K562 (cell line): ENCODE measurements at regions not wholly inside any gene's neighbourhood (a gene's known extent, or its start where the extent isn't known, plus 50 kb on each side); places are given as distances from the start of the nearest gene placed in this dataset.

ENCODE experiments used
- ATAC-seq: fragments of 200-7000 bp; cut with Tn5 transposase; 3 replicates; pipeline ENCODE4 v1.9.1; 2020; ENCODE audit warnings: moderate library complexity
- BruUV-seq: library from RNA; stranded (reverse); fragments of 400-500 nt; replicated peaks from 2 replicates; lab custom pipeline; 2021; lab: Mats Ljungman, UMichigan
- CTCF ChIA-PET: fragments of 300-600 bp; formaldehyde crosslinking; extraction: SDS; loops from one replicate; lab custom pipeline; 2021; ENCODE audit warnings: low intra/inter-chr PET ratio; lab: Yijun Ruan, JAX
- POLR2A ChIA-PET: fragments of 300-600, 350-650 bp; sonication (Branson Sonifier 250); formaldehyde crosslinking; extraction: SDS; loops from one replicate; lab custom pipeline; 2021; ENCODE audit warnings: antibody characterized with exemption, inconsistent platforms; lab: Yijun Ruan, JAX
- DNase-seq, 4 experiments: peaks; one replicate each; pipeline versions ENCODE4 v3.0.0 to v3.0.0-alpha.2; 2011 to 2018; ENCODE audit warnings: low spot score in 3 of 4, mixed read lengths in 3 of 4; ENCODE audit errors: extremely low read depth in 1 of 4
- FAIRE-seq: peaks from 2 replicates; lab custom pipeline; 2011; peaks lifted over from hg19 to GRCh38; lab: Jason Lieb, UNC
- H2AFZ ChIP-seq: 2 replicates; pipeline ENCODE4 v1.6.0; 2011; ENCODE audit warnings: low read depth, low read length, control low read depth, inconsistent platforms
- H3K27ac ChIP-seq: fragments of 200-600 bp; 3 replicates; pipeline ENCODE4 v1.8.0; 2011; ENCODE audit warnings: low read depth, mild to moderate bottlenecking, control low read depth, inconsistent platforms, low read length, moderate library complexity, mixed read lengths; ENCODE audit errors: extremely low read depth
- H3K27me3 ChIP-seq, 2 experiments: fragments of 300-600 bp in 1 of 2; 2 replicates in 1 of 2; 3 replicates in 1 of 2; pipeline versions ENCODE4 v1.6.0 to v1.8.0; 2011; ENCODE audit warnings: inconsistent platforms in 2 of 2, low read length in 2 of 2, mild to moderate bottlenecking in 1 of 2, mixed read lengths in 1 of 2, moderate library complexity in 1 of 2; ENCODE audit not compliant: control insufficient read depth in 2 of 2, insufficient read depth in 2 of 2
- H3K36me3 ChIP-seq: fragments of 300-600 bp; 3 replicates; pipeline ENCODE4 v1.8.0; 2011; ENCODE audit warnings: mild to moderate bottlenecking, low read length, inconsistent platforms; ENCODE audit not compliant: control insufficient read depth, insufficient read depth
- H3K4me1 ChIP-seq, 2 experiments: fragments of 200-600 bp in 1 of 2; replicated peaks in 1 of 2; 2 replicates in 1 of 2; 3 replicates in 1 of 2; pipeline versions ENCODE4 v1.5.1 to v1.8.0; 2011; ENCODE audit warnings: inconsistent platforms in 2 of 2, low read length in 2 of 2, mild to moderate bottlenecking in 1 of 2, mixed read lengths in 1 of 2, moderate library complexity in 1 of 2; ENCODE audit not compliant: control insufficient read depth in 2 of 2, insufficient read depth in 2 of 2
- H3K4me2 ChIP-seq: 2 replicates; pipeline ENCODE4 v1.6.1; 2011; ENCODE audit warnings: low read length, control low read depth, inconsistent platforms, mixed read lengths; ENCODE audit not compliant: insufficient read depth
- H3K4me3 ChIP-seq: fragments of 200-600 bp; sonication (generic), shearing (Covaris generic); 2 replicates; pipeline ENCODE4 v1.5.1; 2016; ENCODE audit warnings: control low read depth, inconsistent platforms
- H3K79me2 ChIP-seq: fragments of 200-600 bp; 3 replicates; pipeline ENCODE4 v1.8.0; 2011; ENCODE audit warnings: low read length, inconsistent platforms; ENCODE audit not compliant: control insufficient read depth, insufficient read depth
- H3K9ac ChIP-seq, 2 experiments: 2 replicates each; pipeline versions ENCODE4 v1.6.0 to v1.6.1; 2011; ENCODE audit warnings: low read depth in 2 of 2, low read length in 2 of 2, control low read depth in 1 of 2, inconsistent platforms in 1 of 2, mild to moderate bottlenecking in 1 of 2, mixed read lengths in 1 of 2; ENCODE audit not compliant: insufficient read depth in 1 of 2
- H3K9me1 ChIP-seq: one replicate; pipeline ENCODE4 v1.6.0; 2011; ENCODE audit warnings: inconsistent platforms, mild to moderate bottlenecking, low read length, moderate library complexity; ENCODE audit not compliant: control insufficient read depth, insufficient read depth
- H3K9me3 ChIP-seq: replicated peaks from 2 replicates; pipeline ENCODE4 v1.5.1; 2011; ENCODE audit warnings: low read depth, low read length, inconsistent platforms; ENCODE audit not compliant: control insufficient read depth, insufficient read depth
- H4K20me1 ChIP-seq: replicated peaks from 2 replicates; pipeline ENCODE4 v1.6.1; 2011; ENCODE audit warnings: low read length, inconsistent platforms, mixed read lengths; ENCODE audit not compliant: control insufficient read depth, insufficient read depth
- CBFA2T3 ChIP-seq: fragments of 450-650 bp; IDR thresholded peaks from 2 replicates; pipeline ENCODE4 v1.6.1; 2017
- CSDE1 ChIP-seq, 2 experiments: fragments of 450-650 bp; IDR thresholded peaks; 2 replicates each; pipeline ENCODE4 v1.6.1; 2016; ENCODE audit warnings: mild to moderate bottlenecking in 1 of 2
- MAFK ChIP-seq: IDR thresholded peaks from 2 replicates; pipeline ENCODE4 v1.6.1; 2011; ENCODE audit warnings: low read length, improper control_type of control experiment
- MEF2D ChIP-seq: conservative IDR thresholded peaks from 2 replicates; pipeline ENCODE4 v1.6.1; 2016; ENCODE audit warnings: low read depth, missing genetic modification characterization, missing compliant biosample characterization
- POLR2G ChIP-seq: fragments of 200-400 bp; formaldehyde crosslinking; IDR thresholded peaks from 2 replicates; pipeline ENCODE4 v1.6.1; 2017; ENCODE audit warnings: low read depth, mild to moderate bottlenecking, antibody characterized with exemption, low read length, moderate library complexity
- SNRNP70 ChIP-seq: fragments of 200-400 bp; formaldehyde crosslinking; optimal IDR thresholded peaks from 2 replicates; pipeline ENCODE3; 2017; ENCODE audit warnings: low read depth, low read length
- TRIM28 ChIP-seq: fragments of 450-650 bp; IDR thresholded peaks from 2 replicates; pipeline ENCODE4 v1.6.1; 2017
- ZNF224 ChIP-seq: sonication (generic); formaldehyde crosslinking; IDR thresholded peaks from 2 replicates; pipeline ENCODE4 v1.8.0; 2022; ENCODE audit warnings: mild to moderate bottlenecking, missing genetic modification reagents
- ZNF263 ChIP-seq: sonication (generic); formaldehyde crosslinking; IDR thresholded peaks from 2 replicates; pipeline ENCODE4 v1.8.0; 2022; ENCODE audit warnings: mild to moderate bottlenecking, missing genetic modification reagents, borderline replicate concordance
- ZNF282 ChIP-seq: sonication (generic); formaldehyde crosslinking; IDR thresholded peaks from 2 replicates; pipeline ENCODE4 v1.8.1; 2023; ENCODE audit warnings: missing genetic modification reagents
- ZNF507 ChIP-seq: conservative IDR thresholded peaks from 2 replicates; pipeline ENCODE4 v1.6.1; 2017; ENCODE audit warnings: missing genetic modification characterization, missing compliant biosample characterization
- ZNF785 ChIP-seq: fragments of 250-450 bp; sonication (Bioruptor Pico); IDR thresholded peaks from 2 replicates; pipeline ENCODE4 v1.4.0; 2020; ENCODE audit warnings: mild to moderate bottlenecking
- WGBS: fragments of 100-300 bp; shearing (Covaris generic); methylation state at CpG from one replicate; pipeline ENCODE4 v1.1.6; 2016; ENCODE audit warnings: low coverage, mixed read lengths; ENCODE audit not compliant: insufficient coverage; ENCODE audit errors: missing lambda C conversion rate; 5-methylcytosine and 5-hydroxymethylcytosine counted together
- in situ Hi-C: fragments of 300-500 bp; cut with MboI; formaldehyde crosslinking; loops from 4 replicates; pipeline ENCODE4 v1.15.0; 2018; ENCODE audit warnings: inconsistent platforms, mixed read lengths
- intact Hi-C: fragments of 100-400 bp; cut with micrococcal nuclease; formaldehyde crosslinking; loops from 2 replicates; pipeline ENCODE4 v1.14.2; 2022
- TF ChIP-seq, protein P1 (sequence below): fragments of 250-450 bp; sonication (Bioruptor Pico); IDR thresholded peaks from 2 replicates; pipeline ENCODE4 v1.5.0; 2021
- TF ChIP-seq, protein P2 (sequence below): fragments of 450-650 bp; IDR thresholded peaks from 2 replicates; pipeline ENCODE4 v1.6.1; 2016; ENCODE audit warnings: antibody characterized with exemption
- TF ChIP-seq, protein P3 (sequence below): fragments of 250-450 bp; sonication (Bioruptor Pico); IDR thresholded peaks from 2 replicates; pipeline ENCODE4 v1.9.0; 2021; ENCODE audit warnings: mild to moderate bottlenecking

DNA sequence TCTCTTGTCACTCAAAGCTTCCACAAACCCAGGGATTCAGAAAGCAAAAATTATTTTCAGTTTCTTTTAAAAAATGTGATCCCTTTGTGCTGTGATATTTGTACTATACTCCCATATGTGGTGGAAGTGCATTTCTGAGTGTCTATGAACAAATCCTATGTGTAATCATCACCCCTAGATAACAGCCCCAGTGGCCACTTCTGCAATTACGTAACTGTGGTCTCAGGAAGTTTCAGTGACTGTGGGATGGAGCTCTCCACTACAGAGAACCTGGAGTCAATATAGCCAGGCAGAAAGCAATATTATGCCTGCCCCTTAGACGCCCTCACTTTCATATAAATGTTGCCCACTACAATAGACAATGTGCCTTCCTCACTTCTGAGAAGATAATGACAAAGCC, 1101.7 kb upstream of the GHITM start:
- H3K9me1 ChIP-seq = no peaks in the 10 kb centered on the region
- H3K27ac ChIP-seq = no peak overlapping the region
- no peak for TF ChIP-seq SNRNP70
- no peak for TF ChIP-seq CSDE1 (IDR thresholded peaks at IDR 0.05)
- no peak for TF ChIP-seq MAFK
- TF ChIP-seq TRIM28 = no peak
- TF ChIP-seq ZNF282 = no peak
- H3K4me2 ChIP-seq = no peak overlapping the region
- H3K4me3 ChIP-seq = no peak overlapping the region
- no peaks in the 10 kb centered on the region for H3K4me1 ChIP-seq
- no TSS peak for BruUV-seq
- H2AFZ ChIP-seq = no peak overlapping the region
- FAIRE-seq = no peak
- ATAC-seq = no peak
- no peaks in the 10 kb centered on the region for H4K20me1 ChIP-seq
- H3K9me3 ChIP-seq = no peaks in the 10 kb centered on the region
- 0% methylated on average over 2 of the region's 2 CpGs for WGBS
- no peaks in the 10 kb centered on the region for H3K79me2 ChIP-seq
- CTCF ChIA-PET = no interaction called here
- DNase-seq = no peak
- POLR2A ChIA-PET = no interaction called here
- intact Hi-C loops = no loop called here
- no peak overlapping the region for H3K9ac ChIP-seq
- no peaks in the 10 kb centered on the region for H3K27me3 ChIP-seq
- H3K36me3 ChIP-seq = no peaks in the 10 kb centered on the region
- in situ Hi-C loops = no loop called here

DNA sequence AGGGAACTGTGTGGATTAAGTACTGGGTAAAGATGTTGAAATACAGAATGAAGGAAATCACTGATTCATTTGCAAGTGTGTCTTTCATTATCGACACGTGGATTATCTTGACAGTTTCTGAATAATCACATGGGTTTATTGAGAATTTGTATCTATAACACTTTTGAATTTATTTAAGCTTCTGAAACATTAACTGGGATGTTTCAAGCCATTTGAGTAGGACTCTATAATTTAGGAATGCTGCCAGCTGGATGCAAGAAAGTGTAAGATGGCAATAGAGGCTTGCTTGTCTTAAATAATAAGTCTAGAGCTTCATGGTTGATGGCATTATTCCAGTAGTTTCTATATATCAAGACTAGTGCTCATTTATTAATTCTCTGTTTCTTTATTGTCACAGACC, 1100.7 kb upstream of the GHITM start:
- Histone ChIP-seq H3K4me2 (no peak overlapping the region), H3K79me2 (no peaks in the 10 kb centered on the region), H3K9me1 (no peaks in the 10 kb centered on the region), H3K36me3 (no peaks in the 10 kb centered on the region), H3K9ac (no peak overlapping the region), H3K4me3 (no peak overlapping the region), H2AFZ (no peak overlapping the region), H3K27ac (no peak overlapping the region), H3K27me3 (no peaks in the 10 kb centered on the region), H4K20me1 (no peaks in the 10 kb centered on the region), H3K4me1 (no peaks in the 10 kb centered on the region), H3K9me3 (no peaks in the 10 kb centered on the region)
- no TSS peak for BruUV-seq
- ChIA-PET CTCF (no interaction called here), POLR2A (no interaction called here)
- DNase-seq = no peak
- WGBS = 3% methylated on average over 2 of the region's 2 CpGs
- intact Hi-C loops = no loop called here
- in situ Hi-C loops = no loop called here
- FAIRE-seq = no peak
- no peak for ATAC-seq
- no peak for TF ChIP-seq ZNF263 (CRISPR knock-in tag)
- no peak for TF ChIP-seq MEF2D (tag)
- TF ChIP-seq ZNF507 (tag) = no peak
- TF ChIP-seq, protein P1, sequence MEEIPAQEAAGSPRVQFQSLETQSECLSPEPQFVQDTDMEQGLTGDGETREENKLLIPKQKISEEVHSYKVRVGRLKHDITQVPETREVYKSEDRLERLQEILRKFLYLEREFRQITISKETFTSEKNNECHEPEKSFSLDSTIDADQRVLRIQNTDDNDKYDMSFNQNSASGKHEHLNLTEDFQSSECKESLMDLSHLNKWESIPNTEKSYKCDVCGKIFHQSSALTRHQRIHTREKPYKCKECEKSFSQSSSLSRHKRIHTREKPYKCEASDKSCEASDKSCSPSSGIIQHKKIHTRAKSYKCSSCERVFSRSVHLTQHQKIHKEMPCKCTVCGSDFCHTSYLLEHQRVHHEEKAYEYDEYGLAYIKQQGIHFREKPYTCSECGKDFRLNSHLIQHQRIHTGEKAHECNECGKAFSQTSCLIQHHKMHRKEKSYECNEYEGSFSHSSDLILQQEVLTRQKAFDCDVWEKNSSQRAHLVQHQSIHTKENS (CRISPR knock-in tag) = no peak
- no peak for TF ChIP-seq ZNF785 (CRISPR knock-in tag)
- TF ChIP-seq, protein P2, sequence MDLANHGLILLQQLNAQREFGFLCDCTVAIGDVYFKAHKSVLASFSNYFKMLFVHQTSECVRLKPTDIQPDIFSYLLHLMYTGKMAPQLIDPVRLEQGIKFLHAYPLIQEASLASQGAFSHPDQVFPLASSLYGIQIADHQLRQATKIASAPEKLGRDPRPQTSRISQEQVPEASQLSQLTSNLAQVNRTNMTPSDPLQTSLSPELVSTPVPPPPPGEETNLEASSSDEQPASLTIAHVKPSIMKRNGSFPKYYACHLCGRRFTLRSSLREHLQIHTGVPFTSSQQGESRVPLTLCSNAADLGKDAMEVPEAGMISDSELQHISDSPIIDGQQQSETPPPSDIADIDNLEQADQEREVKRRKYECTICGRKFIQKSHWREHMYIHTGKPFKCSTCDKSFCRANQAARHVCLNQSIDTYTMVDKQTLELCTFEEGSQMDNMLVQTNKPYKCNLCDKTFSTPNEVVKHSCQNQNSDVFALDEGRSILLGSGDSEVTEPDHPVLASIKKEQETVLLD = no peak
- TF ChIP-seq CBFA2T3 = no peak
- TF ChIP-seq POLR2G = no peak
- TF ChIP-seq, protein P3, sequence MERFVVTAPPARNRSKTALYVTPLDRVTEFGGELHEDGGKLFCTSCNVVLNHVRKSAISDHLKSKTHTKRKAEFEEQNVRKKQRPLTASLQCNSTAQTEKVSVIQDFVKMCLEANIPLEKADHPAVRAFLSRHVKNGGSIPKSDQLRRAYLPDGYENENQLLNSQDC (CRISPR knock-in tag) = no peak
- TF ChIP-seq ZNF224 (CRISPR knock-in tag) = no peak
